HL-60 (cell line): ENCODE measurements at regions not wholly inside any gene's neighbourhood (a gene's known extent, or its start where the extent isn't known, plus 50 kb on each side); places are given as distances from the start of the nearest gene placed in this dataset.

ENCODE experiments used
- CTCF ChIP-seq: IDR thresholded peaks from one replicate; pipeline ENCODE4 v1.5.1; 2011; ENCODE audit warnings: low read length, control low read depth, inconsistent platforms; ENCODE audit not compliant: insufficient read depth
- POLR2AphosphoS5 ChIP-seq: IDR thresholded peaks from 2 replicates; pipeline ENCODE4 v1.6.1; 2012; ENCODE audit warnings: low read depth

- TF ChIP-seq CTCF, result no peak
- no peak for TF ChIP-seq POLR2AphosphoS5
These were observed 52.3 kb upstream of the GPC6 start for GRCh38 chr13:93174260-93174659.
